Body of pancreas (tissue), 4 donors: ENCODE measurements at regions not wholly inside any gene's neighbourhood (a gene's known extent, or its start where the extent isn't known, plus 50 kb on each side); places are given as distances from the start of the nearest gene placed in this dataset. TPM values are rescaled to one million over a fixed set of nuclear protein-coding genes. Genes with fewer than 3 reads are reported as not detected.

Experiments
- ATAC-seq: fragments of 150-250 bp; one replicate; pipeline ENCODE4 v1.9.1; 2016
- DNase-seq, 4 donors: peaks; one replicate each; pipeline ENCODE4 v3.0.0-alpha.2; 2019
- H3K27ac ChIP-seq, 4 donors: fragments of 200-600 bp; sonication (generic); 1 replicate in 3 of 4; 2 replicates in 1 of 4; pipeline versions ENCODE4 v1.5.1 to v1.6.1; 2016 to 2019; ENCODE audit warnings: mild to moderate bottlenecking in 1 of 4, mixed read lengths in 1 of 4, moderate library complexity in 1 of 4
- H3K27me3 ChIP-seq, 2 donors: fragments of 200-600 bp; sonication (generic); one replicate each; pipeline ENCODE4 v1.6.0; 2016; ENCODE audit warnings: mild to moderate bottlenecking in 1 of 2
- H3K36me3 ChIP-seq, 2 donors: fragments of 200-600 bp; sonication (generic); replicated peaks in 1 of 2; 2 replicates each; pipeline ENCODE4 v1.5.1; 2016; ENCODE audit warnings: low read depth in 2 of 2; ENCODE audit not compliant: insufficient read depth in 1 of 2
- H3K4me1 ChIP-seq: fragments of 200-600 bp; sonication (generic); one replicate; pipeline ENCODE4 v1.6.0; 2016
- H3K4me3 ChIP-seq, 2 donors: fragments of 200-600 bp; sonication (generic); 1 replicate in 1 of 2; 2 replicates in 1 of 2; pipeline ENCODE4 v1.5.1; 2016 to 2019
- H3K9me3 ChIP-seq, 3 donors: fragments of 200-600 bp; sonication (generic); 1 replicate in 2 of 3; 2 replicates in 1 of 3; pipeline ENCODE4 v1.5.1; 2016
- CTCF ChIP-seq, 7 experiments: fragments of 450-650 bp in 4 of 7; fragments of 200-600 bp in 3 of 7; sonication (generic) in 3 of 7; IDR thresholded peaks; one replicate each; pipeline ENCODE4 v1.5.1; 2016 to 2019; ENCODE audit warnings: antibody characterized with exemption in 7 of 7
- POLR2A ChIP-seq, 3 donors: fragments of 450-650 bp; IDR thresholded peaks; one replicate each; pipeline ENCODE4 v1.6.1; 2016; ENCODE audit warnings: antibody characterized with exemption in 3 of 3, mild to moderate bottlenecking in 2 of 3
- WGBS, 2 donors: methylation state at CpG; one replicate each; pipeline ENCODE4 v1.1.5; 2017; 5-methylcytosine and 5-hydroxymethylcytosine counted together
- intact Hi-C: fragments of 100-400 bp; cut with DNase I; formaldehyde crosslinking; loops from one replicate; pipeline ENCODE4 v1.15.1; 2023
- small RNA-seq: library from RNA; depleted of rRNA; stranded (forward); fragments of <200 nt; gene quantifications from one replicate; pipeline ENCODE3, GENCODE V24; 2016

- H3K9me3 ChIP-seq, result no peaks in the 10 kb centered on the region
- no peaks in the 10 kb centered on the region for H3K4me1 ChIP-seq
- no peak for ATAC-seq
- H3K4me3 ChIP-seq, result no peak overlapping the region
- H3K36me3 ChIP-seq, result no peaks in the 10 kb centered on the region
- intact Hi-C loops, result no loop called here
- no peak for TF ChIP-seq POLR2A (IDR thresholded peaks at IDR 0.05)
- no peak for TF ChIP-seq CTCF (IDR thresholded peaks at IDR 0.05)
- 56 to 67% methylated on average over 3 of the region's 3 CpGs for WGBS, 2 donors
- no peak for DNase-seq
- H3K27ac ChIP-seq, result no peak overlapping the region
- H3K27me3 ChIP-seq, result no peaks in the 10 kb centered on the region
Observed at GRCh38 chr11:109363682-109364081, 58.3 kb upstream of the C11orf87 start.

- Histone ChIP-seq H3K27ac (no peak overlapping the region), H3K4me1 (no peaks in the 10 kb centered on the region), H3K36me3 (no peaks in the 10 kb centered on the region), H3K27me3 (no peaks in the 10 kb centered on the region), H3K9me3 (no peaks in the 10 kb centered on the region), H3K4me3 (no peak overlapping the region)
- intact Hi-C loops, result no loop called here
- no peak for TF ChIP-seq POLR2A (IDR thresholded peaks at IDR 0.05)
- TF ChIP-seq CTCF (IDR thresholded peaks at IDR 0.05), result no peak
- WGBS, 2 donors, result 70 to 71% methylated on average over 4 of the region's 4 CpGs
- no peak for DNase-seq
- ATAC-seq, result no peak
Observed at GRCh38 chr11:109364851-109365250, 57.1 kb upstream of the C11orf87 start.

DNA sequence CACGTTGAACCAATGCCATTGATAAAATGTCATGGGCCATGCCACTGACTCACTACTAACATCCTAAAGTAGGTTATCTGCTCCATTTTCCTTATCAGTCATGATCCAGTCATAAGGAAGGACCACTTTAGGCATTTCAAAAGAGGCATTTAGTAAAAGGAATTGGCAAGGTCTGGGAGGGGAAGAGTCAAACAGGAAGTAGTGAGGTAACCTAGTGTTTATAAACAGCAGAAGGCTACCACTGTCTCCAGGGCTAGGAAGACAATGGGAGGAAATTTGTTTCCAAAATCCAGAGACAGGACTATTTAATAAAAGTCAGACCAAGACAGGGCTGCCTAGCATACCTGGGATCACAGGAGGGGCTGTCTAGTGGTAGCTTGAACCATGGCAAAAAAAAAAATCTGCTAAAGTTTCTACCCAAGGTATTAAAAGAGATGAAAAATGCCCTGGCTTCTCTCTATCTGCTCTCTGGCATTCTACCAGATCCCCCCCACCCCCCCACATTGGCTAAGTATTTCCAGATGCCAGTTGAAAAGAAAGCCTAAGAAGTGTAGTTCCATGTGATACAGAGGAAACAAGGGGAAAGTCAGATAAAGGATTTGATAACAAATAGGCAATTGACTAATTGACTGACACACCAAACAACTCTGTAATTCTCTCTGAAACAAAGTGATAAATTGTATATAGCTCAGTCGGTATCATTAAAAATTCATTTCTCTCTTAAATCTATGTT lies 50.4 kb upstream of the C11orf87 start:
- DNase-seq, result no peak
- WGBS, 2 donors, result 42 to 61% methylated on average over 2 of the region's 2 CpGs
- no peak overlapping the region for H3K27ac ChIP-seq
- intact Hi-C loops, result no loop called here
- H3K4me3 ChIP-seq, result no peak overlapping the region
- H3K9me3 ChIP-seq, result peaks cover 0 to 5% (median 0%) of the 10 kb centered on the region in 3 donors
- TF ChIP-seq POLR2A (IDR thresholded peaks at IDR 0.05) (no peak), CTCF (IDR thresholded peaks at IDR 0.05) (no peak)
- no peak for ATAC-seq
- H3K4me1 ChIP-seq, result no peaks in the 10 kb centered on the region
- no peaks in the 10 kb centered on the region for H3K36me3 ChIP-seq
- H3K27me3 ChIP-seq, result no peaks in the 10 kb centered on the region

Small RNA genes in the stretch of these regions (small RNA-seq; reads per million reads assigned to genes)
- not detected for gene RF00157
- gene RNA5SP349, result not detected
- not detected for gene RNU6-654P
